MCF 10A (cell line): ENCODE measurements at regions not wholly inside any gene's neighbourhood (a gene's known extent, or its start where the extent isn't known, plus 50 kb on each side); places are given as distances from the start of the nearest gene placed in this dataset.

Experiments used
- BruUV-seq: library from RNA; stranded (reverse); fragments of 400-500 nt; replicated peaks from 2 replicates; lab custom pipeline; 2021; lab: Mats Ljungman, UMichigan
- CTCF ChIA-PET: fragments of 300-600 bp; sonication (Branson Sonifier 250); formaldehyde crosslinking; extraction: SDS; loops from one replicate; lab custom pipeline; 2021; ENCODE audit warnings: antibody characterized with exemption, inconsistent platforms; lab: Yijun Ruan, JAX
- POLR2A ChIA-PET: fragments of 300-600, 350-650 bp; sonication (Branson Sonifier 250); formaldehyde crosslinking; extraction: SDS; loops from one replicate; lab custom pipeline; 2020; ENCODE audit warnings: antibody characterized with exemption, inconsistent platforms; lab: Yijun Ruan, JAX
- DNase-seq: peaks from one replicate; pipeline ENCODE4 v3.0.0-alpha.2; 2018; ENCODE audit not compliant: unreplicated experiment
- H3K27ac Mint-ChIP-seq: one replicate; pipeline ENCODE4 v1.8.0; 2022; ENCODE audit warnings: mild to moderate bottlenecking, low read depth, mixed read lengths; ENCODE audit not compliant: unreplicated experiment
- H3K27me3 Mint-ChIP-seq: one replicate; pipeline ENCODE4 v1.8.0; 2022; ENCODE audit warnings: mixed read lengths; ENCODE audit not compliant: insufficient read depth, unreplicated experiment
- H3K36me3 Mint-ChIP-seq: one replicate; pipeline ENCODE4 v1.8.0; 2022; ENCODE audit warnings: mild to moderate bottlenecking, moderate library complexity, mixed read lengths; ENCODE audit not compliant: insufficient read depth, unreplicated experiment
- H3K4me1 Mint-ChIP-seq: one replicate; pipeline ENCODE4 v1.8.0; 2022; ENCODE audit warnings: mixed read lengths; ENCODE audit not compliant: insufficient read depth, unreplicated experiment
- H3K4me3 Mint-ChIP-seq: one replicate; pipeline ENCODE4 v1.8.0; 2022; ENCODE audit warnings: mild to moderate bottlenecking, moderate library complexity, mixed read lengths; ENCODE audit not compliant: unreplicated experiment
- H3K9me3 Mint-ChIP-seq: one replicate; pipeline ENCODE4 v1.8.0; 2022; ENCODE audit warnings: mixed read lengths; ENCODE audit not compliant: unreplicated experiment
- intact Hi-C: fragments of 100-400 bp; cut with micrococcal nuclease; formaldehyde crosslinking; loops from 2 replicates; pipeline ENCODE4 v1.14.1; 2022
- TF ChIP-seq, protein P1 (sequence below): fragments of 200-600 bp; IDR thresholded peaks from one replicate; pipeline ENCODE4 v1.8.0; 2022; ENCODE audit warnings: antibody characterized with exemption, mild to moderate bottlenecking; ENCODE audit not compliant: unreplicated experiment

DNA sequence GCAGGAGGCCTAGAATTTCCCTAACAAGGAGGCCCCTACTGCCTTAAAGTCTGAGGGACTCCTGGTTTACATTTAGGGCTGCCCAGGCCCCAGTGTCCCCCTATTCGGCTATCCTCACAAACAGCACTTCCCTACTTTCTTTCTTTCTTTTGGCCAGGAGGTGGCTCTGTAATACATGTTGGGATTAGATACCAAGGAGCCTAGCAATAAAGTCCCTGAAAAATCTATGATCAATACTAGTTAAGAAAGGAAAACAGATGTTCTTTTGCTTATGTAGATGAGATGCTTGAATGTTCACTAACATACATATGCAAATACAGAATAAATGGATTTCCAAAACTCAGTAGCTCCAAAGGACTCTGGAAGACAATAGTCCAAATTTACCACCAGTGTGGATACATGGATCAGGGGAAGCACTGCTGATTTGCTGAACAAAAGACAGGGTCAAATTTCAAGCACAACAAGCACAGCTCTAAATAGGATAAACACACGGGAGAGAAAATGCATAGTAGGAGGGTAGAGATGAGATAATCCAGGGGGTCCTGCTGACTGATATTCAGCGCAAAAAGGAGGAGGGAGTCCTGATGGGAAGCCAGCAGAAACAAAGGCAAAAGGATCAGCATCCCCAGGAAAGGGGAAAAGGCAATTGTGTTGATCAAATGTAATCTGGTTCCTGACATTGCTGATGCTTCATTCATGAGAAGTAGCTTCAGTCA, 240.0 kb downstream of the NUF2 start:
- intact Hi-C loops, result loop anchor here (10.0 kb wide), 1 partner anchor 1223 kb away; no protein-coding TSS in a partner anchor
- BruUV-seq, result no TSS peak
- H3K27me3 Mint-ChIP-seq, result no peaks in the 10 kb centered on the region
- H3K4me3 Mint-ChIP-seq, result no peak overlapping the region
- TF ChIP-seq, protein P1, sequence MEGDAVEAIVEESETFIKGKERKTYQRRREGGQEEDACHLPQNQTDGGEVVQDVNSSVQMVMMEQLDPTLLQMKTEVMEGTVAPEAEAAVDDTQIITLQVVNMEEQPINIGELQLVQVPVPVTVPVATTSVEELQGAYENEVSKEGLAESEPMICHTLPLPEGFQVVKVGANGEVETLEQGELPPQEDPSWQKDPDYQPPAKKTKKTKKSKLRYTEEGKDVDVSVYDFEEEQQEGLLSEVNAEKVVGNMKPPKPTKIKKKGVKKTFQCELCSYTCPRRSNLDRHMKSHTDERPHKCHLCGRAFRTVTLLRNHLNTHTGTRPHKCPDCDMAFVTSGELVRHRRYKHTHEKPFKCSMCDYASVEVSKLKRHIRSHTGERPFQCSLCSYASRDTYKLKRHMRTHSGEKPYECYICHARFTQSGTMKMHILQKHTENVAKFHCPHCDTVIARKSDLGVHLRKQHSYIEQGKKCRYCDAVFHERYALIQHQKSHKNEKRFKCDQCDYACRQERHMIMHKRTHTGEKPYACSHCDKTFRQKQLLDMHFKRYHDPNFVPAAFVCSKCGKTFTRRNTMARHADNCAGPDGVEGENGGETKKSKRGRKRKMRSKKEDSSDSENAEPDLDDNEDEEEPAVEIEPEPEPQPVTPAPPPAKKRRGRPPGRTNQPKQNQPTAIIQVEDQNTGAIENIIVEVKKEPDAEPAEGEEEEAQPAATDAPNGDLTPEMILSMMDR, result peak; percentile 42
- H3K9me3 Mint-ChIP-seq, result no peaks in the 10 kb centered on the region
- H3K4me1 Mint-ChIP-seq, result no peaks in the 10 kb centered on the region
- peak; percentile 51 for DNase-seq
- ChIA-PET POLR2A (no interaction called here), CTCF (interaction anchor here (0.6 to 2.4 kb wide), 18 partner anchors 12 to 1511 kb away, joined by 3 to 13 read pairs (median 3); no protein-coding TSS in a partner anchor)
- H3K36me3 Mint-ChIP-seq, result no peaks in the 10 kb centered on the region
- H3K27ac Mint-ChIP-seq, result no peak overlapping the region

DNA sequence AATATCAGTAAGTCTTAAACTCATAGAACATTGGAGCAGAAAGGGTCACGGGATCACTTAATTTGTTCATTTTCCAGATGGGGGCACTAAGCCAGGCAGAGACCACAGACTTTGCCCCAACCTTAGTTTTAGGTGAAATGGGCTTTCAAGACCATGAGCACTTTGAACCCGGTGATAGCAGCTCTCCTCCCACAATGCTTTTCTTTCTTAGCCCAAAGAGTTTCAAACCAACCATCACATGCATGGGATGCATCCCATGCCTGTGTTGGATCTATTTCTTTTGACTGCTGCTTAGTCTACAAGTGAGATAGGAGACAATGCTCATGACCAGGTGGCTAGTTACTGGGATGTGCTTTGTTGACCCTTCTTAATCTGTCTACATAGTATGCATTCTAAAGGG, 240.6 kb downstream of the NUF2 start:
- H3K27ac Mint-ChIP-seq, result no peak overlapping the region
- intact Hi-C loops, result loop anchor here (10.0 kb wide), 1 partner anchor 1222 kb away; no protein-coding TSS in a partner anchor
- DNase-seq, result no peak
- CTCF ChIA-PET, result interaction anchor here (0.6 to 2.4 kb wide), 10 partner anchors 11 to 1511 kb away, joined by 3 to 13 read pairs (median 4); no protein-coding TSS in a partner anchor
- H3K36me3 Mint-ChIP-seq, result no peaks in the 10 kb centered on the region
- TF ChIP-seq, protein P1, result no peak
- H3K4me3 Mint-ChIP-seq, result no peak overlapping the region
- BruUV-seq, result no TSS peak
- H3K9me3 Mint-ChIP-seq, result no peaks in the 10 kb centered on the region
- no peaks in the 10 kb centered on the region for H3K4me1 Mint-ChIP-seq
- no peaks in the 10 kb centered on the region for H3K27me3 Mint-ChIP-seq
- POLR2A ChIA-PET, result no interaction called here

DNA sequence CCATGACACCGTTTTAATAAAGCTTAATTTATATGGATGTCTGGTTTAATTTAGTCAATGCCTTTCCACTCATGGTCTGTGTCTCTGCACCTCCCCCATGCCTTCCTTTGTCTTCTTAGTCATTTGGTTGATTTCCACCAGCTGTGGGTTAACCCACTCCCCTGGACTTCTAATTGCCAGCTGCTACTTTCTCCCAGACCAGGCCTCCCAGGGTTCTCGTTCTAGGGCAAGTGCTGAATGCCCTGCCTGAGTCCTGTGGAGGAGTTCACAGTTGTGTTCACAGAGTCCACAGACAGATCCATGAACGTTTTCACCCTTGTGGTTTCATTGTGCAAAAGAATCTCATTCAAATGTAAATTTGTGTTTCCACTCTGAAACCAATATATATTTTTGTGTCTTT, 243.4 kb downstream of the NUF2 start:
- Mint-ChIP-seq H3K4me1 (no peaks in the 10 kb centered on the region), H3K4me3 (no peak overlapping the region), H3K27me3 (no peaks in the 10 kb centered on the region), H3K27ac (no peak overlapping the region), H3K36me3 (no peaks in the 10 kb centered on the region), H3K9me3 (no peaks in the 10 kb centered on the region)
- BruUV-seq, result no TSS peak
- DNase-seq, result no peak
- ChIA-PET POLR2A (interaction anchor here (0.6 kb wide), 1 partner anchor 29 kb away, joined by 3 read pairs; no protein-coding TSS in a partner anchor), CTCF (interaction anchor here (0.7 to 1.3 kb wide), 4 partner anchors 28 to 1506 kb away, joined by 3 to 4 read pairs (median 3); no protein-coding TSS in a partner anchor)
- intact Hi-C loops, result loop anchor here (10.0 kb wide), 1 partner anchor 1220 kb away; no protein-coding TSS in a partner anchor
- TF ChIP-seq, protein P1, result no peak

DNA sequence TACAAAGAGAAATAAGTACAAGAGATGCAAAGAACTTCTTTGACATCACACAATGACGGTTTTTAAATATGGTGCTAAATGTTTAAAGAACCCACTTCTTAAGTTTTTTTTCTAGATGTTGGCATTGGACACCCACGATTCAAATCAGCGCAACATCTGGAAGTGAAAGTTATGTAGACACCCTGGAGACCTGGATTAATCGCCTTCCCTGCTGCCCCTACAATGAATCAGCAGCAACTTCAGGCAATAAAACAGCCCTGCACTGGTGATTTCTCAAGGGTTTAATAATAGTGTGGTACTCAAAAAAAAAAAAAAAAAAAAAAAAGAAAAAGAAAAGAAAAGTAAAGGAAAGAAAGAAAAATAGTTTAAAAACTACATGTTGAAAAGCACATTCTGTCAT, 248.3 kb downstream of the NUF2 start:
- intact Hi-C loops, result no loop called here
- BruUV-seq, result no TSS peak
- Mint-ChIP-seq H3K27me3 (no peaks in the 10 kb centered on the region), H3K4me1 (no peaks in the 10 kb centered on the region), H3K36me3 (no peaks in the 10 kb centered on the region), H3K27ac (no peak overlapping the region), H3K9me3 (no peaks in the 10 kb centered on the region), H3K4me3 (no peak overlapping the region)
- ChIA-PET CTCF (interaction anchor here (0.7 to 1.0 kb wide), 2 partner anchors 8 to 202 kb away, joined by 3 read pairs; no protein-coding TSS in a partner anchor), POLR2A (no interaction called here)
- TF ChIP-seq, protein P1, result no peak
- DNase-seq, result peak; percentile 24
